ENCODE measurements at regions not wholly inside any gene's neighbourhood (a gene's known extent, or its start where the extent isn't known, plus 50 kb on each side); places are given as distances from the start of the nearest gene placed in this dataset.

- TF ChIP-seq, protein P1, sequence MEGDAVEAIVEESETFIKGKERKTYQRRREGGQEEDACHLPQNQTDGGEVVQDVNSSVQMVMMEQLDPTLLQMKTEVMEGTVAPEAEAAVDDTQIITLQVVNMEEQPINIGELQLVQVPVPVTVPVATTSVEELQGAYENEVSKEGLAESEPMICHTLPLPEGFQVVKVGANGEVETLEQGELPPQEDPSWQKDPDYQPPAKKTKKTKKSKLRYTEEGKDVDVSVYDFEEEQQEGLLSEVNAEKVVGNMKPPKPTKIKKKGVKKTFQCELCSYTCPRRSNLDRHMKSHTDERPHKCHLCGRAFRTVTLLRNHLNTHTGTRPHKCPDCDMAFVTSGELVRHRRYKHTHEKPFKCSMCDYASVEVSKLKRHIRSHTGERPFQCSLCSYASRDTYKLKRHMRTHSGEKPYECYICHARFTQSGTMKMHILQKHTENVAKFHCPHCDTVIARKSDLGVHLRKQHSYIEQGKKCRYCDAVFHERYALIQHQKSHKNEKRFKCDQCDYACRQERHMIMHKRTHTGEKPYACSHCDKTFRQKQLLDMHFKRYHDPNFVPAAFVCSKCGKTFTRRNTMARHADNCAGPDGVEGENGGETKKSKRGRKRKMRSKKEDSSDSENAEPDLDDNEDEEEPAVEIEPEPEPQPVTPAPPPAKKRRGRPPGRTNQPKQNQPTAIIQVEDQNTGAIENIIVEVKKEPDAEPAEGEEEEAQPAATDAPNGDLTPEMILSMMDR (IDR thresholded peaks at IDR 0.05), result no peak
- peaks cover 0 to 19% (median 9%) of the 10 kb centered on the region in 11 donors for H3K9me3 ChIP-seq
- no peak for DNase-seq
- no peak overlapping the region for H3K4me3 ChIP-seq
- no peak for ATAC-seq
- WGBS, 2 donors, result 68 to 72% methylated on average over 2 of the region's 2 CpGs
- no peak overlapping the region for H3K27ac ChIP-seq
- H3K27me3 ChIP-seq, result no peaks in the 10 kb centered on the region
- H3K36me3 ChIP-seq, result no peaks in the 10 kb centered on the region
- intact Hi-C loops (cut with DNase I), result no loop called here
- peaks cover 0 to 13% (median 0%) of the 10 kb centered on the region in 9 donors for H3K4me1 ChIP-seq
These were observed 425.7 kb upstream of the FZD8 start for GRCh38 chr10:36067748-36068147.

DNA sequence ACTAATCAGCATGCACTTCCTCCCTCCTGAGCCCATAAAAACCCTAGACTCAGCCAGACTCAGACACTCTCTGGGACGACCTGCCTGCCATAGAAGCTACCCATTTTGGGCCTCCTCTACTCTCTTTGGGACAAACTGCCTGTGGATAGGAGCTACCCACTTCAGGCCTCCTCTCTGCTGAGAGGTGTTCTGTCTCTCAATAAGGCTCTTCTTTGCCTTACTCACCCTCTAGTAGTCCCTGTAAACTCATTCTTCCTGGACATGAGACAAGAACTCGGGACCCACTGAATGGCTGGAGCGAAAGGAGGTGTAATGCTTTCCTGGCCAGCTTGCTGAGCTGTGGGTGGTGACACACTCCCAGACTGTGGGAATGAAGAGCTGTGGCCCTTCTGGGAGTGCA is 424.8 kb upstream of the FZD8 start:
- TF ChIP-seq, protein P1 (IDR thresholded peaks at IDR 0.05), result no peak
- Histone ChIP-seq H3K27ac (no peak overlapping the region), H3K4me3 (no peak overlapping the region), H3K9me3 (peaks cover 0 to 19% (median 9%) of the 10 kb centered on the region in 11 donors), H3K27me3 (no peaks in the 10 kb centered on the region), H3K4me1 (peaks cover 0 to 13% (median 0%) of the 10 kb centered on the region in 9 donors), H3K36me3 (no peaks in the 10 kb centered on the region)
- 97 to 100% methylated on average over 3 of the region's 3 CpGs for WGBS, 2 donors
- intact Hi-C loops (cut with DNase I), result no loop called here
- no peak for ATAC-seq
- no peak for DNase-seq

DNA sequence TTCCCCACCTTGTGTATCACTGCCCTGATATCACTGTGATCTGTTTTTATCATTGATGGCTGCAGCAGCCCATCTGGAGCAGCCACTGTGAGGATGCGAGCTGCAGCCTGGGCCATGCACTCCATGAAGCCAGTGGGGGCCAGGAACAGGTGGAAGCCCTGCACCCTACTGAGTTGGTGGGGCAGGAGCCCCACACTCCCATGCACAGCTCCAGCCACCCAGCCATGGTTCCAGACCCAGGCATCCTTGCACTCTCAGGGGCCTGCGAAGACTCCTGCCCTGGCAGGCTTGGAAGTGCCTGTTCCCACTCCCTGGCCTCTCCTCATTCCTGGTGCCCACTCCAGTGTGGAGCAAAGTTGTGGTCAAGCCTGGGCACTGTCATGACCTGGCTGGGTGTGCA is 424.0 kb upstream of the FZD8 start:
- Histone ChIP-seq H3K36me3 (no peaks in the 10 kb centered on the region), H3K27ac (no peak overlapping the region), H3K4me3 (no peak overlapping the region), H3K27me3 (no peaks in the 10 kb centered on the region), H3K9me3 (peaks cover 0 to 19% (median 9%) of the 10 kb centered on the region in 11 donors), H3K4me1 (peaks cover 0 to 13% (median 0%) of the 10 kb centered on the region in 9 donors)
- intact Hi-C loops (cut with DNase I), result no loop called here
- ATAC-seq, result no peak
- DNase-seq, result no peak
- TF ChIP-seq, protein P1 (IDR thresholded peaks at IDR 0.05), result no peak
- 95 to 97% methylated on average over 2 of the region's 2 CpGs for WGBS, 2 donors

- ATAC-seq (no peak), DNase-seq (no peak)
- no peaks in the 10 kb centered on the region for H3K36me3 ChIP-seq
- no peak overlapping the region for H3K27ac ChIP-seq
- no peak overlapping the region for H3K4me3 ChIP-seq
- intact Hi-C loops (cut with DNase I), result no loop called here
- WGBS, 2 donors, result 84 to 90% methylated on average over 7 of the region's 7 CpGs
- no peaks in the 10 kb centered on the region for H3K27me3 ChIP-seq
- H3K4me1 ChIP-seq, result peaks cover 0 to 11% (median 0%) of the 10 kb centered on the region in 9 donors
- H3K9me3 ChIP-seq, result peaks cover 0 to 19% (median 9%) of the 10 kb centered on the region in 11 donors
- TF ChIP-seq, protein P1 (IDR thresholded peaks at IDR 0.05), result no peak
These were observed 421.3 kb upstream of the FZD8 start for GRCh38 chr10:36063396-36063795.

Data from heart right ventricle (tissue), 16 donors.